AG10803 (cell line): ENCODE measurements at regions not wholly inside any gene's neighbourhood (a gene's known extent, or its start where the extent isn't known, plus 50 kb on each side); places are given as distances from the start of the nearest gene placed in this dataset.

Source experiments
- DNase-seq: peaks from one replicate; pipeline ENCODE4 v3.0.0; 2010; ENCODE audit warnings: low read depth
- H3K4me3 ChIP-seq: 2 replicates; pipeline ENCODE4 v1.5.1; 2011; ENCODE audit warnings: mild to moderate bottlenecking, low read length, control low read depth
- TF ChIP-seq, protein P1 (sequence below): conservative IDR thresholded peaks from 2 replicates; pipeline ENCODE4 v1.5.1; 2011; ENCODE audit warnings: mild to moderate bottlenecking, low read length, control low read depth, inconsistent platforms

GRCh38 chr3:171966533-171967136, 72.7 kb upstream of the FNDC3B start:
- peak; percentile 64 for DNase-seq
- no peak overlapping the region for H3K4me3 ChIP-seq
- TF ChIP-seq, protein P1, sequence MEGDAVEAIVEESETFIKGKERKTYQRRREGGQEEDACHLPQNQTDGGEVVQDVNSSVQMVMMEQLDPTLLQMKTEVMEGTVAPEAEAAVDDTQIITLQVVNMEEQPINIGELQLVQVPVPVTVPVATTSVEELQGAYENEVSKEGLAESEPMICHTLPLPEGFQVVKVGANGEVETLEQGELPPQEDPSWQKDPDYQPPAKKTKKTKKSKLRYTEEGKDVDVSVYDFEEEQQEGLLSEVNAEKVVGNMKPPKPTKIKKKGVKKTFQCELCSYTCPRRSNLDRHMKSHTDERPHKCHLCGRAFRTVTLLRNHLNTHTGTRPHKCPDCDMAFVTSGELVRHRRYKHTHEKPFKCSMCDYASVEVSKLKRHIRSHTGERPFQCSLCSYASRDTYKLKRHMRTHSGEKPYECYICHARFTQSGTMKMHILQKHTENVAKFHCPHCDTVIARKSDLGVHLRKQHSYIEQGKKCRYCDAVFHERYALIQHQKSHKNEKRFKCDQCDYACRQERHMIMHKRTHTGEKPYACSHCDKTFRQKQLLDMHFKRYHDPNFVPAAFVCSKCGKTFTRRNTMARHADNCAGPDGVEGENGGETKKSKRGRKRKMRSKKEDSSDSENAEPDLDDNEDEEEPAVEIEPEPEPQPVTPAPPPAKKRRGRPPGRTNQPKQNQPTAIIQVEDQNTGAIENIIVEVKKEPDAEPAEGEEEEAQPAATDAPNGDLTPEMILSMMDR = no peak

GRCh38 chr3:171967137-171967783, 72.1 kb upstream of the FNDC3B start:
- DNase-seq = peak; percentile 95
- H3K4me3 ChIP-seq = no peak overlapping the region
- TF ChIP-seq, protein P1 = no peak

- H3K4me3 ChIP-seq = no peak overlapping the region
- DNase-seq = peak; percentile 80
- TF ChIP-seq, protein P1 = no peak
Observed at GRCh38 chr3:171967932-171968678, 71.3 kb upstream of the FNDC3B start.

- TF ChIP-seq, protein P1 = no peak
- no peak for DNase-seq
- H3K4me3 ChIP-seq = no peak overlapping the region
Observed at GRCh38 chr3:171970301-171970788, 69.0 kb upstream of the FNDC3B start.

DNA sequence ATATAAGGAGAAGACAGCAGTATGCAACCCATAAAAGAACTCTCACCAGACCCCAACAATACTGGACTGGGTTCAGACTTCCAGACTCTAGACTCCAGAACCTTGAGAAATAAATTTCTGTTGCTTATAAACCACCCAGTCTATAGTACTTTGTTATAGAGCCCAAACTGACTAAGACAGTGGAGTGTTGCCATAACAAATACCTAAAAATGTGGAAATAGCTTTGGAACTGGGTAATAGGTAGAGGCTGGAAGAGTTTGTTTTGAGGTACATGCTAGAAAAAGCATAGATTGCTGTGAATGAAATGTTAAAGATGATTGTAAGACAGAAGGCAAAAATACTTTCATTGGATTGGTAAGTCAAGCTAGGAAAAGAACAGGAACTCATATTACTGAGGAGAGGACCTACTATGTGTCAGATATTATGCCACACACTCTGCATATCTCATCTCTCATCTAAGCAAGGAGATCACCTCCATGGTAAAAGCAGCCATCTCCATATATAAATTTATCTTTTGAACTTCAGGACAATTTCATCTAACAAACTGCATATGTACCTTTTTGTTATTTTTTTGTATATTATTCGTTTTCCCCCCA, 67.4 kb upstream of the FNDC3B start:
- H3K4me3 ChIP-seq = no peak overlapping the region
- TF ChIP-seq, protein P1 = no peak
- DNase-seq = peak; percentile 50

DNA sequence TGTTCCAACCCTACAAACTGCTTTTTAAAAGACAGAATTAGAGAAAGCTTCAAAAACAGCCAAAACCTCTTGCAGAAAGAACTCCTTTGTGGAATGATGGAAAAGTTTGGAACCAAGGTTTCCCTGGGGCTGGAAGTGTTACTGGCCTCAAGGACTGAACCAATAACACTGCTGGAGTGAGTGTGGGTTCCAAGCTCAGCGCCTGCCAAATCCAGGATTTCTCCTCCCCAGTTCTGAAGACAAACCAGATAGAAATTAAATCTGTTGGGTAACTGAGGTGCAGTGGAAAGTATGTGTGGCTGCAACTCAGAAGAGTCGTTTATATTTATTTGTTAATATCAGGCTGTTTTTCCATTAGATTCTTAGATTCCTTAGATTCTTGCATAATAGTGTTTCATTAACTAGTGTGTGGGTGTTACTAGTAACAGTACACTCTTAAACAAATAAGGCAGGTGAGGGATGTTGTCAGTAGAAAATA, 66.5 kb upstream of the FNDC3B start:
- no peak overlapping the region for H3K4me3 ChIP-seq
- TF ChIP-seq, protein P1 = no peak
- DNase-seq = peak; percentile 58
